GM13976 (cell line): ENCODE measurements at regions not wholly inside any gene's neighbourhood (a gene's known extent, or its start where the extent isn't known, plus 50 kb on each side); places are given as distances from the start of the nearest gene placed in this dataset.

Source experiments
- DNase-seq: peaks from one replicate; pipeline ENCODE4 v3.0.0; 2012; ENCODE audit warnings: low spot score
- CTCF ChIP-seq: IDR thresholded peaks from 2 replicates; pipeline ENCODE4 v1.5.1; 2012; ENCODE audit warnings: borderline replicate concordance, mild to moderate bottlenecking; ENCODE audit not compliant: insufficient read depth; ENCODE audit errors: extremely low read depth, missing control alignments, control extremely low read depth
- in situ Hi-C: fragments of 300-500 bp; cut with MboI; formaldehyde crosslinking; loops from one replicate; pipeline ENCODE4 v1.12.0; 2022; ENCODE audit warnings: low sequenced_read_pairs, mixed read lengths, inconsistent platforms; ENCODE audit not compliant: unreplicated experiment

- no peak for TF ChIP-seq CTCF
- DNase-seq: no peak
- in situ Hi-C loops: no loop called here
These were observed 426.4 kb downstream of the MBD2 start for GRCh38 chr18:53797998-53798495.

- no peak for TF ChIP-seq CTCF
- in situ Hi-C loops: no loop called here
- DNase-seq: peak; percentile 12
These were observed 428.3 kb downstream of the MBD2 start for GRCh38 chr18:53796040-53796729.

- in situ Hi-C loops: no loop called here
- DNase-seq: no peak
These were observed 428.9 kb downstream of the MBD2 start for GRCh38 chr18:53795610-53796009.

GRCh38 chr18:53795061-53795460 lies 429.4 kb downstream of the MBD2 start:
- in situ Hi-C loops: no loop called here
- no peak for TF ChIP-seq CTCF
- DNase-seq: no peak

More at GRCh38 chr18:53795610-53796009, 428.9 kb downstream of the MBD2 start:
- TF ChIP-seq CTCF: no peak

- no peak for TF ChIP-seq CTCF
- in situ Hi-C loops: no loop called here
- DNase-seq: no peak
These were observed 431.7 kb downstream of the MBD2 start for GRCh38 chr18:53792762-53793161.

GRCh38 chr18:53790786-53791185 lies 433.7 kb downstream of the MBD2 start:
- no peak for TF ChIP-seq CTCF
- no peak for DNase-seq
- in situ Hi-C loops: no loop called here
